K562 (cell line): ENCODE measurements at regions not wholly inside any gene's neighbourhood (a gene's known extent, or its start where the extent isn't known, plus 50 kb on each side); places are given as distances from the start of the nearest gene placed in this dataset.

Experiments used
- EGR1 ChIP-seq: fragments of 450-650 bp; conservative IDR thresholded peaks from 2 replicates; pipeline ENCODE4 v1.6.1; 2017; ENCODE audit warnings: mild to moderate bottlenecking
- ETV6 ChIP-seq, 3 experiments: fragments of 150-350 bp in 1 of 3; sonication (generic) in 1 of 3; formaldehyde crosslinking in 1 of 3; IDR thresholded peaks; 2 replicates each; pipeline versions ENCODE4 v1.6.1 to v1.8.0; 2014 to 2022; ENCODE audit warnings: borderline replicate concordance in 2 of 3, low read depth in 2 of 3, antibody characterized with exemption in 1 of 3, low read length in 1 of 3, mild to moderate bottlenecking in 1 of 3, missing genetic modification reagents in 1 of 3
- ILF3 ChIP-seq: fragments of 450-650 bp; IDR thresholded peaks from 2 replicates; pipeline ENCODE4 v1.6.1; 2018; ENCODE audit warnings: antibody characterized with exemption, mild to moderate bottlenecking, moderate library complexity, borderline replicate concordance
- POLR2AphosphoS5 ChIP-seq: IDR thresholded peaks from 2 replicates; pipeline ENCODE4 v1.6.1; 2011; ENCODE audit warnings: mild to moderate bottlenecking, low read depth, low read length, moderate library complexity; ENCODE audit not compliant: control insufficient read depth, insufficient read depth
- RAD51 ChIP-seq: fragments of 450-650 bp; IDR thresholded peaks from 2 replicates; pipeline ENCODE4 v1.7.1; 2016; ENCODE audit warnings: low read depth, mild to moderate bottlenecking, borderline replicate concordance
- RNF2 ChIP-seq: sonication (generic); IDR thresholded peaks from 2 replicates; pipeline ENCODE4 v1.6.1; 2016
- SNRNP70 ChIP-seq: fragments of 200-400 bp; formaldehyde crosslinking; optimal IDR thresholded peaks from 2 replicates; pipeline ENCODE3; 2017; ENCODE audit warnings: low read depth, low read length
- TAF1 ChIP-seq: IDR thresholded peaks from 2 replicates; pipeline ENCODE4 v1.6.1; 2011; ENCODE audit warnings: mild to moderate bottlenecking, low read length, moderate library complexity; ENCODE audit not compliant: insufficient read depth, control insufficient read depth, severe bottlenecking; ENCODE audit errors: extremely low read depth
- TRIM28 ChIP-seq: fragments of 450-650 bp; IDR thresholded peaks from 2 replicates; pipeline ENCODE4 v1.6.1; 2017
- TF ChIP-seq, protein P1 (sequence below), 3 experiments: IDR thresholded peaks in 2 of 3; conservative IDR thresholded peaks in 1 of 3; 2 replicates each; pipeline ENCODE4 v1.5.1; 2011 to 2012; ENCODE audit warnings: low read length in 3 of 3, mild to moderate bottlenecking in 3 of 3, control low read depth in 2 of 3, improper control_type of control experiment in 1 of 3, inconsistent platforms in 1 of 3, low read depth in 1 of 3, mixed read lengths in 1 of 3, moderate library complexity in 1 of 3; ENCODE audit not compliant: insufficient read depth in 2 of 3
- TF ChIP-seq, protein P2 (sequence below): fragments of 450-650 bp; IDR thresholded peaks from one replicate; pipeline ENCODE4 v1.6.1; 2018; ENCODE audit warnings: mild to moderate bottlenecking, moderate library complexity; ENCODE audit not compliant: partially characterized antibody
- TF ChIP-seq, protein P3 (sequence below): sonication (generic); formaldehyde crosslinking; IDR thresholded peaks from 2 replicates; pipeline ENCODE4 v1.5.0; 2020; ENCODE audit warnings: missing genetic modification reagents

DNA sequence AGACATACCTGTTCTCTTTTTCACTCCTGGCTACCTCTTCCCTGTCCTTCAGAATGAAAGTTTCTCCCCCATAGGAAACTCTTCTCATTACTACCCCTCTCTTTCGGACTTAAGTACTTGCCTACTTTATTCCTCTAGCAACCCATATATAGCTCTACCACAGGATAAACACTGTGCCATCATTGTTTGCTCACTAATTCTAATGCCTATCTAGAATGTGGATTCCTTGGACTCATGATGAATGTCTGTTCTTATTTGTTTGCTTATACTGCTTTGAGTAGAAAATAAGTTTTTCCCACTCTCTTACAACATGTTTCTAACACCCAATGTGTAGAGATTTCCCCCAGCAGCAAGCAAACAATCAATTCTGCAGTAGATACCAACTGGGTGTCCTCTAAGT lies 1094.9 kb downstream of the SLC6A15 start:
- TF ChIP-seq SNRNP70: no peak
- no peak for TF ChIP-seq TRIM28
- TF ChIP-seq POLR2AphosphoS5: no peak
- no peak for TF ChIP-seq TAF1
- TF ChIP-seq, protein P1, sequence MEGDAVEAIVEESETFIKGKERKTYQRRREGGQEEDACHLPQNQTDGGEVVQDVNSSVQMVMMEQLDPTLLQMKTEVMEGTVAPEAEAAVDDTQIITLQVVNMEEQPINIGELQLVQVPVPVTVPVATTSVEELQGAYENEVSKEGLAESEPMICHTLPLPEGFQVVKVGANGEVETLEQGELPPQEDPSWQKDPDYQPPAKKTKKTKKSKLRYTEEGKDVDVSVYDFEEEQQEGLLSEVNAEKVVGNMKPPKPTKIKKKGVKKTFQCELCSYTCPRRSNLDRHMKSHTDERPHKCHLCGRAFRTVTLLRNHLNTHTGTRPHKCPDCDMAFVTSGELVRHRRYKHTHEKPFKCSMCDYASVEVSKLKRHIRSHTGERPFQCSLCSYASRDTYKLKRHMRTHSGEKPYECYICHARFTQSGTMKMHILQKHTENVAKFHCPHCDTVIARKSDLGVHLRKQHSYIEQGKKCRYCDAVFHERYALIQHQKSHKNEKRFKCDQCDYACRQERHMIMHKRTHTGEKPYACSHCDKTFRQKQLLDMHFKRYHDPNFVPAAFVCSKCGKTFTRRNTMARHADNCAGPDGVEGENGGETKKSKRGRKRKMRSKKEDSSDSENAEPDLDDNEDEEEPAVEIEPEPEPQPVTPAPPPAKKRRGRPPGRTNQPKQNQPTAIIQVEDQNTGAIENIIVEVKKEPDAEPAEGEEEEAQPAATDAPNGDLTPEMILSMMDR (IDR thresholded peaks at IDR 0.05 in 2 of 3, conservative IDR thresholded peaks at IDR 0.05 in 1 of 3; ENCODE audit: insufficient read depth in 2 of 3, low read depth in 1 of 3, low read length in 3 of 3): no peak
- TF ChIP-seq, protein P2, sequence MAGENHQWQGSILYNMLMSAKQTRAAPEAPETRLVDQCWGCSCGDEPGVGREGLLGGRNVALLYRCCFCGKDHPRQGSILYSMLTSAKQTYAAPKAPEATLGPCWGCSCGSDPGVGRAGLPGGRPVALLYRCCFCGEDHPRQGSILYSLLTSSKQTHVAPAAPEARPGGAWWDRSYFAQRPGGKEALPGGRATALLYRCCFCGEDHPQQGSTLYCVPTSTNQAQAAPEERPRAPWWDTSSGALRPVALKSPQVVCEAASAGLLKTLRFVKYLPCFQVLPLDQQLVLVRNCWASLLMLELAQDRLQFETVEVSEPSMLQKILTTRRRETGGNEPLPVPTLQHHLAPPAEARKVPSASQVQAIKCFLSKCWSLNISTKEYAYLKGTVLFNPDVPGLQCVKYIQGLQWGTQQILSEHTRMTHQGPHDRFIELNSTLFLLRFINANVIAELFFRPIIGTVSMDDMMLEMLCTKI: no peak
- no peak for TF ChIP-seq ILF3
- TF ChIP-seq RNF2: no peak
- TF ChIP-seq EGR1: no peak
- TF ChIP-seq, protein P3, sequence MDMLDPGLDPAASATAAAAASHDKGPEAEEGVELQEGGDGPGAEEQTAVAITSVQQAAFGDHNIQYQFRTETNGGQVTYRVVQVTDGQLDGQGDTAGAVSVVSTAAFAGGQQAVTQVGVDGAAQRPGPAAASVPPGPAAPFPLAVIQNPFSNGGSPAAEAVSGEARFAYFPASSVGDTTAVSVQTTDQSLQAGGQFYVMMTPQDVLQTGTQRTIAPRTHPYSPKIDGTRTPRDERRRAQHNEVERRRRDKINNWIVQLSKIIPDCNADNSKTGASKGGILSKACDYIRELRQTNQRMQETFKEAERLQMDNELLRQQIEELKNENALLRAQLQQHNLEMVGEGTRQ (CRISPR knock-in tag): no peak
- no peak for TF ChIP-seq ETV6 (IDR thresholded peaks at IDR 0.05; ENCODE audit: borderline replicate concordance in 1 of 2, low read depth in 2 of 2, low read length in 1 of 2)
- TF ChIP-seq ETV6 (CRISPR knock-in tag; IDR thresholded peaks at IDR 0.05; ENCODE audit: borderline replicate concordance): no peak
- TF ChIP-seq RAD51: no peak
